ENCODE measurements at regions not wholly inside any gene's neighbourhood (a gene's known extent, or its start where the extent isn't known, plus 50 kb on each side); places are given as distances from the start of the nearest gene placed in this dataset.

- no peaks in the 10 kb centered on the region for H3K4me1 Mint-ChIP-seq
- H3K27ac Mint-ChIP-seq = no peak overlapping the region
- POLR2A ChIA-PET = no interaction called here
- CTCF ChIA-PET = no interaction called here
- H3K36me3 Mint-ChIP-seq (ENCODE audit: low read depth) = no peaks in the 10 kb centered on the region
- DNase-seq = no peak
- no peak overlapping the region for H3K4me3 Mint-ChIP-seq
- H3K27me3 Mint-ChIP-seq = no peaks in the 10 kb centered on the region
- no peaks in the 10 kb centered on the region for H3K9me3 Mint-ChIP-seq
Observed at GRCh38 chr2:2422621-2423020, 91.5 kb upstream of the MYT1L start.

GRCh38 chr2:2413525-2413924 is 82.5 kb upstream of the MYT1L start:
- Mint-ChIP-seq H3K36me3 (ENCODE audit: low read depth) (no peaks in the 10 kb centered on the region), H3K27ac (no peak overlapping the region), H3K4me1 (no peaks in the 10 kb centered on the region), H3K27me3 (no peaks in the 10 kb centered on the region), H3K4me3 (no peak overlapping the region), H3K9me3 (no peaks in the 10 kb centered on the region)
- ChIA-PET CTCF (no interaction called here), POLR2A (no interaction called here)
- no peak for DNase-seq

GRCh38 chr2:2410987-2411386 is 79.9 kb upstream of the MYT1L start:
- no peak overlapping the region for H3K27ac Mint-ChIP-seq
- H3K36me3 Mint-ChIP-seq (ENCODE audit: low read depth) = no peaks in the 10 kb centered on the region
- CTCF ChIA-PET = no interaction called here
- no peak overlapping the region for H3K4me3 Mint-ChIP-seq
- no peaks in the 10 kb centered on the region for H3K9me3 Mint-ChIP-seq
- POLR2A ChIA-PET = no interaction called here
- no peaks in the 10 kb centered on the region for H3K27me3 Mint-ChIP-seq
- H3K4me1 Mint-ChIP-seq = no peaks in the 10 kb centered on the region
- DNase-seq = no peak

- no peaks in the 10 kb centered on the region for H3K4me1 Mint-ChIP-seq
- no peak overlapping the region for H3K27ac Mint-ChIP-seq
- H3K9me3 Mint-ChIP-seq = peaks cover 3% of the 10 kb centered on the region
- no peaks in the 10 kb centered on the region for H3K27me3 Mint-ChIP-seq
- H3K36me3 Mint-ChIP-seq (ENCODE audit: low read depth) = no peaks in the 10 kb centered on the region
- CTCF ChIA-PET = no interaction called here
- no peak for DNase-seq
- POLR2A ChIA-PET = no interaction called here
- H3K4me3 Mint-ChIP-seq = no peak overlapping the region
Observed at GRCh38 chr2:2409481-2409880, 78.4 kb upstream of the MYT1L start.

- H3K4me1 Mint-ChIP-seq = no peaks in the 10 kb centered on the region
Observed at GRCh38 chr2:2405780-2406179, 74.7 kb upstream of the MYT1L start.

GRCh38 chr2:2400286-2401038 is 69.4 kb upstream of the MYT1L start:
- Mint-ChIP-seq H3K9me3 (peaks cover 2% of the 10 kb centered on the region), H3K4me3 (no peak overlapping the region), H3K27ac (no peak overlapping the region), H3K36me3 (ENCODE audit: low read depth) (no peaks in the 10 kb centered on the region), H3K4me1 (no peaks in the 10 kb centered on the region), H3K27me3 (no peaks in the 10 kb centered on the region)
- CTCF ChIA-PET = no interaction called here
- DNase-seq = no peak
- POLR2A ChIA-PET = no interaction called here

More at GRCh38 chr2:2405780-2406179, 74.7 kb upstream of the MYT1L start:
- Mint-ChIP-seq H3K4me3 (no peak overlapping the region), H3K9me3 (peaks cover 3% of the 10 kb centered on the region), H3K27ac (no peak overlapping the region), H3K27me3 (no peaks in the 10 kb centered on the region), H3K36me3 (ENCODE audit: low read depth) (no peaks in the 10 kb centered on the region)
- ChIA-PET POLR2A (interaction anchor here (0.7 kb wide), 1 partner anchor 231 kb away, joined by 4 read pairs; no protein-coding TSS in a partner anchor), CTCF (no interaction called here)
- no peak for DNase-seq

GRCh38 chr2:2399396-2399795 is 68.3 kb upstream of the MYT1L start:
- Mint-ChIP-seq H3K27me3 (no peaks in the 10 kb centered on the region), H3K4me3 (no peak overlapping the region), H3K9me3 (no peaks in the 10 kb centered on the region), H3K36me3 (ENCODE audit: low read depth) (no peaks in the 10 kb centered on the region), H3K4me1 (no peaks in the 10 kb centered on the region), H3K27ac (no peak overlapping the region)
- ChIA-PET POLR2A (no interaction called here), CTCF (no interaction called here)
- no peak for DNase-seq

GRCh38 chr2:2392332-2392731 is 61.3 kb upstream of the MYT1L start:
- no peaks in the 10 kb centered on the region for H3K36me3 Mint-ChIP-seq (ENCODE audit: low read depth)
- DNase-seq = no peak
- H3K27ac Mint-ChIP-seq = no peak overlapping the region
- ChIA-PET POLR2A (no interaction called here), CTCF (no interaction called here)
- no peak overlapping the region for H3K4me3 Mint-ChIP-seq
- H3K9me3 Mint-ChIP-seq = peaks cover 3% of the 10 kb centered on the region
- H3K27me3 Mint-ChIP-seq = no peaks in the 10 kb centered on the region
- no peaks in the 10 kb centered on the region for H3K4me1 Mint-ChIP-seq

- ChIA-PET CTCF (no interaction called here), POLR2A (no interaction called here)
- no peaks in the 10 kb centered on the region for H3K27me3 Mint-ChIP-seq
- no peak overlapping the region for H3K4me3 Mint-ChIP-seq
- no peak overlapping the region for H3K27ac Mint-ChIP-seq
- no peaks in the 10 kb centered on the region for H3K36me3 Mint-ChIP-seq (ENCODE audit: low read depth)
- no peak for DNase-seq
- peaks cover 3% of the 10 kb centered on the region for H3K9me3 Mint-ChIP-seq
- no peaks in the 10 kb centered on the region for H3K4me1 Mint-ChIP-seq
Observed at GRCh38 chr2:2389215-2389614, 58.1 kb upstream of the MYT1L start.

Data from activated CD4-positive, alpha-beta T cell treated with anti-CD3 and anti-CD28 coated beads, Interleukin-2, amount 10 ng/mL, durations not matched to agents 7 days and 5 days (primary cell).